CD4-positive, alpha-beta T cell treated with Interleukin-1 beta for 1 hour (primary cell): ENCODE measurements at regions not wholly inside any gene's neighbourhood (a gene's known extent, or its start where the extent isn't known, plus 50 kb on each side); places are given as distances from the start of the nearest gene placed in this dataset.
A peak's percentile ranks its signal among the peaks of the same experiment; 100 is the strongest.
"Not testable (repeated sequence)": the region's sequence is repeated elsewhere in the genome, so short reads cannot be mapped to it uniquely, and the experiment has no call there.

Experiments
- DNase-seq, 2 donors: peaks; one replicate each; pipeline ENCODE4 v3.0.0-alpha.2; 2020 to 2022

DNA sequence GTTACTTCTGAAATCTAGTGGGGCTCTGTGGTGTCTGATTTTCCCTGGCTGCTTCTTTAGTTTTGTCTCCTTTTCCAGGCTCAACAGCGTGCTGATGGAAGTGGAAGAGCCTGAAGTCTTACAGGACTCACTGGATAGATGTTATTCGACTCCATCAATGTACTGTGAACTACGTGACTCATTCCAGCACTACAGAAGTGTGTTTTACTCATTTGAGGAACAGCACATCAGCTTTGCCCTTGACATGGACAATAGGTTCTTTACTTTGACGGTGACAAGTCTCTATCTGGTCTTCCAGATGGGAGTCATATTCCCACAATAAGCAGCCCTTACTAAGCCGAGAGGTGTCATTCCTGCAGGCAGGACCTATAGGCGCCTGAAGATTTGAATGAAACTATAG lies 51.1 kb downstream of the NBPF8 start:
- DNase-seq: not testable (repeated sequence)

DNA sequence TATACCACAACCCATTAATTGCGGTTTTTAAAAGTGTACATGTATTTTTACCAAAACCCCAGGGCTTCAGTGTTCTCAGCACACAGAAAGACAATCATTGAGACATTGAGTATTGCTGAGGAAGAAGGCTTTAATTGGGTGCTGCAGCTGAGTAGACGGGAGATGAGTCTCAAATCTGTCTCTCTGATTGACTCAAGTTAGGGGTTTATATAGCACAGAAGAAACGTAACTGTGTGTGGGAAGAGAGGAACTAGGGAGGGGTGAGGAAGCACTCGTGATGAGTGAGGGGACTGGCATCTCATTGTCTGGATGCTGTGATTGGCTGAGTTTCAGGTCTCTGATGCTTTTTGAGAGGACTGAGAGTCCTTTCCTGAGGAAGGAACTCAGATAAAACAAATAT lies 62.8 kb downstream of the NBPF8 start:
- not testable (repeated sequence) for DNase-seq

DNA sequence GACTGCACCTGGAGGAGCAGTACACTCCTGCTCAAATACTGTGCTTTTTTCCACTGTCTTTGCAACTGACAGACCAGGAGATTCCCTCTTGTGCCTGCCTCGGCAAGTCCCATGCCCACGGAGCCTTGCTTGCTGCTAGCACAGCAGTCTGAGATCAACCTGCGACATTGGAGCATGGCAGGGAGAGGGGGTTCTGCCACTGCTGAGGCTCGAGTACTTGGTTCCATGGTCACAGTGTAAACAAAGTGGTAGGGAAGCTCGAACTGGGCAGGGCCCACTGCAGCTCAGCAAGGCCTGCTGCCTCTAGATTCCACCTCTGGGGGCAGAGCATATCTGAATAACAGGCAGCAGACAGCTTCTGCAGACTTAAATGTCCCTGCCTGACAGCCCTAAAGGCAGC lies 63.6 kb downstream of the NBPF8 start:
- not testable (repeated sequence) for DNase-seq

DNA sequence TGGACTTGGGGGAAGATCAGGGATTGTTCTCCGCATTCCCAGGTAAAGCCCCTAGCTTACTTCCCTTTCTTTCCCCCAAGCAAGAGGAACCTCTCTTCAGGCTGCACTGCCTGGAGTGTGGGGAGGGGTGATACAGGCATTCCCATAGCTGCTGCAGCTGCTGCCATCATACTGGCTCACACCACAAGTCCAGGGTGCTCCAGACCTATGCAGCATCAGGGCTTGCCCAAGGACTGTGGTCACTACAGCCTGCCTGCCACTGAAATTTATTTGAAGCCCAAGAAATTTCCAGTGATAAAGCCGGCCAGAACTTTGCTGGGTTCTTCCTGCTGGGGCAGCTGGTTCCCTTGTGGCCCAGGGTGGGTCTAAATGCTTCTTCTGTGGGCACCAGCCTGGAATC lies 72.7 kb downstream of the NBPF8 start:
- DNase-seq: not testable (repeated sequence)

DNA sequence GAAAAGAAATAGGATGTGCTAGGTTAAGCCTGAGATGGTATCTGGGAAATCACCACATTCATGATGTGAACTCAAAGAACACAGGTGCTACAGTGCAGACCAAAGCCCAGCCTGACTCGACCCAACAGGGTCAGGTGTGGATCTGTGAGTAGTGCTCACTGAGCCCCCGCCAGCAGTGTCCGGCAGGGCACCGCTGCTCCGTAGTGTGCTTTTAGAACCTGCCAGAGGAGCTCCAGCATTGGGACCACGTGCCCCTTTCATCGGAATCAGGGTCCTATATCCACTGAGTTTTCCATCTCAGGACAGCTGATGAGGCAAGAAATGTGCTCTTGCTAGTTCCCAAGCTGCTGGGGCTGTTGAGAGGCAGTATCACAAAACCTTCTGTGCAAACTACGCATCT lies 74.4 kb downstream of the NBPF8 start:
- DNase-seq: not testable (repeated sequence)

DNA sequence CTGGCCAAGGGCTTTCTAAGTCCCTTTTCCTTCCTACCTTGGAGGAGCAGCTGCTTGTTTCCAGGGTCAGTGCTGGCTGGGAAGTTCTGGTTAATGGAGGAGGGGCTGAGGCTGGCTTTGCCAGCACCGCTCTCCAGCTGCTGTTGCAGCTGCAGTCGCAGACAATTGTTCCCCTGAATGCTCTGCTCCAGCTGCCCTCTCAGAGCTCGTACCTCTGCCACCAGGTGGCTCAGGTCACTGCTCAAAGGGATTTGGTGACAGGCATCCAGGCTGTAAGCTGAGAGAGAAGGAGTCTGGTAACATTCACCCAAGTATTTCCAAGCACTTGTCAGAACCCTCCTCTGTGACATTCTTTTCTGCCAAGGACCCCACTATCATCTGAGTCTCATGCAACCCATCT lies 82.3 kb downstream of the NBPF8 start:
- DNase-seq: not testable (repeated sequence)

DNA sequence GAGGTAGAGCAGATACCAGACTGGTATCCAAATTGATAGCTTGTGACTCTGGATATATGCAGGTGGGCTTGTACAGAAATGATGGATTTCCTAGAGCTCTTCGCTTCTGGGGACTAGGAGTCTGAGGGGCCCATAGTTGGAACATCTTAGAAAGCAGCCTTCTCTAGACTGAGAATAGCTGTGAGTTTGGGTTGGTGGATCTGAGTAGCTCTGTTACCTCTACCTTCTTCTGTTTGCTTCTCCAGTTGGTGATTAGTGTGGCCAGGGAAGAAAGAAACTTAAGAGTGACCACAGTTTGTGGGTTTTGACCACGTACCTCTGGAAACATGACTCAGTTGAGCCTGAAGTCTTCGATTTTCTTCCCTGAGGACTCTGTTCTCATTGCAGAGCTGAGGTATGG lies 88.4 kb downstream of the NBPF8 start:
- not testable (repeated sequence) for DNase-seq

DNA sequence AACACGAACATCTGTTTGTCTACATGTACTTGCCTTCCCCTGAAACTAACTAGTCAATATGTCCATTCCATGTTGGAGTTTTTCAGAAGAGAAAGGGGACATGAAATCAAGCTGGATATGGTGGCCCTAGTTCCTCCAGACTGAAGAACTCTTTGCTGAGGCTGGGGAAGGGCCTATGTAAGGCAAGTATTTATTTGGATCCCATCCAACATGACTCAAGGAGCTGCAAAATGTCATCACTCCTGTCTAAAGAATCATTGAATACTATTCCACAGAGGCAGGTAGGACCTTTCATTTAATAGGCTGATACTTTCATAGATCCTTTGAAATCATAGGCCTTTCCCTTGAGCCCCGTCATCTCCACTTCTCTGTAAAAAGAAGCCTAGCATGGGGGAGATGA lies 91.5 kb downstream of the NBPF8 start:
- DNase-seq: not testable (repeated sequence)

DNA sequence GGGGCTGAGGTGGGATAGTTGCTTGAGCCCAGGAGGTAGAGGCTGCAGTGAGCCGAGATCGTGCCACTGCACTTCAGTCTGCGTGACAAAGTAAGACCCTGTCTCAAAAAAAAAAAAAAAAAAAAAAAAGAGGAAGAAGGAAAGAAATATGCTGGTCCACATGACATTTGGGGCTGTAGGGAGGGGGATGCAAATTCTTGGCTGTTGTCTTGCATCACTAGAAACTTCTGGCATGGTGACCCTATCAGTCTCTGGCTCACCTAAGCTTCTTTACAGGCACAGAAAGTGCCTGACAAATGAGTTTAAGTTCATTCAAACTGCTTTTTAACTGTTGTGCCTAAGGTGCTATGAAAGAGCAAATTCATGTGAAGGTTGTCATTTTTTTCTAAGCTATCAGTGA lies 93.5 kb downstream of the NBPF8 start:
- DNase-seq: not testable (repeated sequence)

DNA sequence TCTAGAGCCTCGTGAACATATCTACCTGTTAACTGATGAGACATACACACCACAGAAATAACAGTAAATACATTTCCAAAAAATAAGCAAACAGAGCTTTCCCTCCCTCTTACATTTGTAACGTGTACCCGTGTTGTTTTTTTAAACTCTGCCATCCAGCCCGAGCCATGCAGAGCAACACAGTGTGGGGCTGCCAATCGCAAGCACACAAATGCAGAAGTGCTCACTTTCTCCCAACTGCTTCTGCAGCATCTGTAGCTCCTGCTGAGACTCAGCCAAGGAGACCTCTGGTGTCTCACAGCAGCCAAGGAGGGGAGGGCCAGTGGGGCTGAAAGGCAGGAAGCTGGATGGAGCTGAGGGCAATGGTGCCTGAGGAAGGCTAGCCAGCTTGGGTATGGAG lies 94.4 kb downstream of the NBPF8 start:
- DNase-seq: not testable (repeated sequence)

DNA sequence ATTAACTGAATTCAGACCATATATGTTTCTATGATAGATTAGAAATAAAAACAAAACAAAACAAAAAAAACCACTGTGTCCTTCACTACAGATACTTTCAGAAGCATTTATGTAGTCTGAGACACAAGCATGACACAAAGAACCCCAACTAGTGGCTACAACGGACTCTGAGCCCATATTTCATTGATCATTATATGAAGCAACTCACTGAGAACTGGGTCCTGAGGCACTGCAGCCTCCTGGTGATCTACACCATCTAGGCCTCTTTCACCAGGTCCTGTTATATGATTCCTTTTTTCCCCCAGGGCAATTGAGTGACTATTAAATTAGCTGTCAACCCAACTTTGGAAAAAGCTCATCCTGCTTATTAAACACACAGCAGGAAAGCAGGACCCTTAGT lies 98.3 kb downstream of the NBPF8 start:
- not testable (repeated sequence) for DNase-seq

DNA sequence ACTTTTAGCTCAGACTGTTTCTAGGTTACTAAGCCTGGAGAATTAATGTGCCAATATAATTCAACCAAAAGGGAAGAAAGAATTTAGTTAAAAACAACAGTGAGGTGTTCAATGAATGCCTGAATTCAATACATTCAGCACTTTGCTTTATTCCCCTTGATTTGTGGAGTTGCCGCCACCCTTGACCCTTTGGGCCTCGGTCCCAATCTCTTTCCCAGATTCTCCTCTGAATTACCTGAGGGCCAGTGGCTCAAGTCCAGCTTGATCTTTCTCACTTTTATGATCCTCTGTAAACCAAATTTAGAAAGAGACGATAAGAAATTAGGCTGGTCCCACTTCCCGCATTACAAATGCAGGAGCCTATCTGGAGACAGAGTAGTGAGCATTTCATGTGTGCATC lies 98.7 kb downstream of the NBPF8 start:
- not testable (repeated sequence) for DNase-seq

DNA sequence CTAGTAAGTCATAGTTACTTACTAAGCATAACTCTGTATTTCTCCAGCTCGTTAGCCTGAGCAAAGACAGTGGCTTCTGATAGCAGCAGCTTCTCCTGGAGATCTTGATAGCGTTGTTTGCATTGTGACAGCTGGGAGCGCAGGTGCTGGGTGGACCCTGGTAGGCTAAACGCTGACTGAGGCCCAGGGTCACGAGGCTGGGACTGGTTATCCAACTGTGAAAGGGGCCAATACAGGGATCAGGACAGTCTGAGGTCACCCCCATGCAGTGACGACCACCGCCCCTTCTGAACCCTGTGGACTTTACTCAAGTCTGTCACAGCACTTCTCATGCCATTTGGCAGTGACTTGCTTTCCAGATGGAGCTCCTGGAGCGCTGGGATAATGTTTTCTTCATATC lies 104.4 kb downstream of the NBPF8 start:
- DNase-seq: not testable (repeated sequence)

DNA sequence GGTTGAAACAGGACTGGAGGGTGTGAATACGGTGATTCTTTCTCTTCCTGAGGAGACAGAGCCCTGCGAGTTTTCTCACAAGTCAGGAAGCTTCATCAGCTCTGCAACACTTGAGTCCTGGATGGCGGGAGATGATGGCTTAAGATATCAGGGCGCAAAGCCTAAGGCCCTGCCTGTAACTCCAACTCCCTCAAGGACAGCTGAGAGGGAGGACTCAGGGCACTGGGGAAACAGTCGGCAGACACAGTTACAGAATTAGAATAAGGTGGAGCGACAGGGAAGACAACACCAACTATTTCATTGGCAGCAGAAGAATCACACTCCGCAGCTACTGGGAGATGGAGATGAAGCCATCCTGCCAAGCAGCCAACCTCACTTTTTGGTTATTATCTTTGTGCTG lies 109.6 kb downstream of the NBPF8 start:
- not testable (repeated sequence) for DNase-seq

DNA sequence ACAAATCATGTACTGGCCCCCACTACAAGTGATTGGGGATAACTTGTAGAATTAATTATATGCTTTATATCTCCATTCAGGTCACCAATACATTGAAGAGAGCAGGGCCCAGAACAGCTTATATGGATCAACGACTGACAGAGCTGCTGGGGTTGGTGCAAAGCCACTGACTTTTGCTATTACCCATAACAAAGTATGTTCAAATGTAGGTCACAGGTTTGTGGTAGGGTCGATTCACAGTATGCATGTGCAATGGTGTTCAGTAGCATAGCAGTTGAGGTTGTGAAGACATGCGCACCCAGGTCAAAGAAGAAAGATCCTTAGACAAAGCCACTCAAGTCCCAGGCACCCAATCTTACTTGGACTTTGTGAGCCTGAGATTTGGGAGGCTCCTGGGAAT lies 110.6 kb downstream of the NBPF8 start:
- peak in 1 of 2 donors; percentile 11 for DNase-seq

DNA sequence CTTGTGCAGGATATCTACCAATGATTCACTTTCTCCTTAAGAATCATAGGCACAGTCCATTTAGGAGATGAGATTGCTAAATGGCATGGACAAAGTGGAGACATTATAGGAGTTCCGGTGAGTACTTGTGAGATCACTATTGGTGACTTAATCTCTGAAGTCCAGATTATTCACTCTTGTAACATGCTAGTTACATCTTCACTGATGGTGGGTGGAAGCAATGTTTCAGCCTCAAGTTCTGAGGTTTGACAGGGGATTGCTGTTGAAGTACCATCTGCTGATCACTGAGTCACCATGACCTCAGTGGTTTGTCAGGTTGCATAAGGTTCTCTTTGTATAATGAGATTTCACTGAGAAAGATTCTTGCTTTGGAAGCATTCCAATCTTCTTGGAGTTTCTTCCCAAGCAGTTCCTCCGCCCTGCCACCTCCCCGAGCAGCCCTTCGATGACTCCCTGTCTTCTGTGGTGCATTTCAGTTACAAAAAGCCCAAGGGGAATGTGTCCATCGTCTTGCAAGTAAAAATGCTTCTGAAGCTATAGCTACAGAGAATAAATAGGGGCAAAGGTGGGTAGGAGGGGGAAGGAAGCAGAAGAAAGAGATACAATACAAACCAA lies 114.7 kb downstream of the NBPF8 start:
- not testable (repeated sequence) for DNase-seq

DNA sequence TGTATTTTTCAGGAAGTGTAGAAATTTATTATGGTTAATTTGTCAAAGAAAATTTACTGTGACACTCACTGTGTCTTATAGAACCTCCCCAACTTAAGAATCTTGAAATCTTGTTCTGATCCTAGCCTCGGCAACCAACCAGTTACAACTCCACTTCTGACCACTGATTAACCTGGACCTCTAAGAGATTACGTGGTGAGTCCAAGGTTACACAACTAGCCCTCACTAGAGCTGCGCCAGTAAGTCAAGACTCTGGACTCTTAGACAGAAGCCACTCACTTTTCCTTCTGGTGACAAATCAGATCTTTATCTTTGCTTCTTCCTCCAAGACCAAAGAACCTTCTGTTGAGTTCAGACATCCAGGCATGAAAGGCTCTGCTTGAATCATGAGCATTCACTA lies 116.6 kb downstream of the NBPF8 start:
- DNase-seq: not testable (repeated sequence)

DNA sequence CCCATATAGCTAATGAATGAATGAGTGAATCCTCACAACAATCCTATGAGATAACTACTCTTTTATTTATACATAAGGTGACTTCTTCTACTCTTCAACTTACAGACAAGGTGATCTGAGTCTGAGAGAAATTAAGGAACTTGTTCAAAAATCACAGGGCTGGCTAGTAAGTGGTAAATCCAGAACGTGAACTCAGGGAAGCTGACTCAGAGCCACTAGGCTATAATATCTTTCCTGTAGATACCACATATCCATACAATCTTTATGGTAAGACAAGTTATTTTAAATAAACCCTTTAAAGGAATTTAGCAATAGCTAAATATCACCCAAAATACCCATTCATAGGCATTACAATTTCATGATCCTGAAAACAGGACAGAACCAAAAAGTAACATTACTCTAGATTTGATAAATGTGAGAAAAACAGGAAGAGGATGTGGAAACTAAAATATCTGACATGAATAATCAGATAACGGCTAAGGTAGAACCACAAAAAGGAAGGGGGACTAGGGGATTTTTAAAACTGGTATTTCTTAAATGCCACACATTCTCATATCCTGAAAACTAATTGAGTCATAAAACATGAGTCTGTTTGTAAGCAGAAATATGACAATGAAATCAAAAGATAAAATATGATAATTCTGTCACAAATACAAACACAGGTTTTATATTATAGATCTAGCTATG lies 119.7 kb downstream of the NBPF8 start:
- peak in 1 of 2 donors; percentile 43 for DNase-seq

DNA sequence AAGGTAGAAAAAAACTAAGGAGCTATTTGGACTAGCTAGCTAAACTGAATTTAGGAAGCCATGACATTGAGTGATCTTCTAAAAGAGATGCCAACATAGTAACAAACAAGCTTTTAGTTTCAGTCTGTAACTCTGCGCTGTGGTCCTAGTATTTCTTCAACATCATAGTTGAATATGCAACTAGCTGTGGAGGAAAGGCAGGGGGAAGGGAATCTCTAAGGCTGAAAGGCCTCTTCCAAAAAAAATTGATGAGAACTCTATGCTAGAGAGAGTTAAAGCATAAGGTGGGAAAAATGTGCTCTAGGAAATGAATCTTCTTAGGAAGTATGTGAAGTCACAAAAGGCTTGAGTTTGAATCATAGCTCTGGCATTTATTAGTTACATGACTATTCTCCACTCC lies 120.2 kb downstream of the NBPF8 start:
- not testable (repeated sequence) for DNase-seq

DNA sequence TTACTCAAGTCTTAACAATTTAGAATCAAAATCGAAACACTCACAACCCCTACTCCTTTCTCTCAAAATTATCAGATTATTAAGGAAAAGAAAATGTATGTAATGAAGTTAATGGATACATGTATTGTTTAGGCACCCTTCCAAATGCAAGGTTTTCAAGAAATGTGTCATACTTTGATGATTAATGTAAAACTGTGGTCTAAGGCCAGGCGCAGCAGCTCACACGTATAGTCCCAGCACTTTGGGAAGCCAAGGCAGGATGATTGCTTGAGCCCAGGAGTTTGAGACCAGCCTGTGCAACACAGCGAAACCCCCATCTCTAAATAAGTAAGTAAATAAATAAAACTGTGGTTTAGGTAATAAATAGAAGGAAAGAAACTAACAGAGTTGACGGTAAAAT lies 126.6 kb downstream of the NBPF8 start:
- DNase-seq: not testable (repeated sequence)

DNA sequence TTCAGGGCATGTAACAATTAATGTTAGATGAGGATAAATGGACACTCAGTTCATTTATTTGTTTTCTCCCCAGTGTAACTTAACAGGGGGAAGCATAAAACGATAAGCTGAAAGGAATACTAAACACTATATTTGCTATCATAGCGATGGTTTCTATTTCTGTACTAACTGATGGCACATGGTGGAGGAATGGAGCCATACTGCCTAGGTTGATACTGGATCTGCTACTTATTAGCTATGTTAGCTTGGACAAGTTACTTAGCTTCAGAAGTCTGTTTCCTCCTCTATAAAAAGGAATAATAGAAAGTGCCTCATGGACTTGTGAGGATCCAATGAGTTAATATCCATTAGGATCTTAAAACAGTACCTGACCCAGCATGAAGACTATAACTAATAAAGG lies 127.5 kb downstream of the NBPF8 start:
- DNase-seq: not testable (repeated sequence)

DNA sequence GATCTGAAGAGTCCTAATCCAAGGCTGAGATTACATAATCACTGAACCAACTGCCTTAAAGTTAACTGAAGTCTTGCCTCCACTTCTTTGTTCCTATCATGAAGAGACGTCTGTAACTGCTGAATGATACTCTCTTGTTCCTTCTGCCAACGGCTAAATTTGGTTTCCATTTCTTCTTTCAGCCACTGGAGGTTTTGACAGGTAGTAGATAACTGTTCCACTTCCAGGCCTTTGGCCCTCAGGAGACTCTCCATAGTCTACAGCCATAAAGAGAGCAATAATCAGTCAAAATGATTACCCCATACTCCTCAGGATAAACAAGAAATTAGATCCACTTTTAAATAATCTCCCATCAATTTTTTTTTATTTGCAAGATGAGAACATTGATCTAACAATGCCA lies 128.1 kb downstream of the NBPF8 start:
- not testable (repeated sequence) for DNase-seq

DNA sequence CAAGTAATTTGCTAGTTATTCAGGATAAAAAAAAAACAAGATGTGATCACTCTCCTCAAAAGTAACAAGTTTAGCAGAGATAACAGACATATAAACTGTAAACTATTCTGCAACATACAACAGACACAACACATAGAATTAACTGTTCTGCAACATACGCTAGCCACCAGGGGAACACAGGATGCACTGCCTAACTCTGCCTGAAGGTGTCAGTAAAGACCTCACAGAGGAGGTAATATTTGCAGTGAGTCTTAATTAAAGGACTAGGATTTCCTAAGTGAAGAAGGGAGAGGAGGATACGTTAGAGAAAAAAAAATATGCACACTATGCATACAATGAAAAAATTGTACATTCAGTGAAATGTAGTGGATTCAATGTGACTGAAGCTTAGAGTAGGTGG lies 129.6 kb downstream of the NBPF8 start:
- DNase-seq: peak; percentile 75 to 85

DNA sequence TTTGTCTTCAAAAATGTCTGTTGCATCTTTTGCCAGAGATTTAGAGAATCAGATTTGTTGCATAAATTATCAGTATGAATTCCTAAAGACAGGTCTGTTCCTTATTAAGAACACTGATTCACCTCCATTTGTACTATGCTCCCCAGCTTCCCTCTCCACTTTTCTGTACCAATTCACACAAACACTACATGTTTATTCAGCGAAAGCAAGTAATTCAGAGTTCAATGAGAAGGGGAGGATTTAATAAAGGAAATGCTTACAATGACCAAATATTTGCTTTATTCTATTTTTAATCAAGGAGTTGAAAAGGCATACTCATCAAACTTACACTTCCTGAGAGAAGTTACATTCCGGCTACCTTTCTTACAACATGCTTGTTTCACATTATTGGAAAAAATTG lies 135.5 kb downstream of the NBPF8 start:
- DNase-seq: not testable (repeated sequence)

DNA sequence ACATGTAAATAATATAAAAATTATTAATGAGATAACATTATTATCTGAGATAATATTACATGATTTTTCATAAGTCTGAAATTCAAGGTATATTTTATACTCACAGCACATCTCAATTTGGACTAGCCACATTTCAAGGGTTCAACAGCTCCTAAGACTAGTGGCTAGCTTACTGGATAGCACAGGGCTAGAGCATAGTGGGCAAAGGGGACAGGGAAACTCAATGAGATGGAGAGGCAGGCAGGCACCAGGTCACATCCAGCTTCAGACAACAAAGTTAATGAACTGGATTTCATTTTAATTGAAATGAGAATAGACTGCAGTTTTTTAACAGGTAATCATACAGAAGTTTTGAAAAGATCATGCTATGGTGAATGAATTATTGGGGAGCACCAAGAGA lies 137.4 kb downstream of the NBPF8 start:
- DNase-seq: not testable (repeated sequence)
